Neural cell (in vitro differentiated cells): ENCODE measurements at regions not wholly inside any gene's neighbourhood (a gene's known extent, or its start where the extent isn't known, plus 50 kb on each side); places are given as distances from the start of the nearest gene placed in this dataset.

Experiments
- H2AFZ ChIP-seq: fragments of 200-600, 300-800 bp; sonication (generic), shearing (Covaris generic); 2 replicates; pipeline ENCODE4 v1.6.0; 2014; ENCODE audit warnings: low read depth, mild to moderate bottlenecking, antibody characterized with exemption, low read length, moderate library complexity
- H3F3A ChIP-seq: fragments of 200-600 bp; shearing (Covaris generic); 2 replicates; pipeline ENCODE4 v1.6.1; 2016; ENCODE audit warnings: mild to moderate bottlenecking, moderate library complexity, mixed read lengths, antibody characterized with exemption, low read length; ENCODE audit not compliant: insufficient read depth, poor library complexity, severe bottlenecking
- H3K27ac ChIP-seq: fragments of 200-600, 300-800 bp; sonication (generic), shearing (Covaris generic); 2 replicates; pipeline ENCODE4 v1.5.1; 2014; ENCODE audit warnings: mild to moderate bottlenecking, low read length, moderate library complexity
- H3K27me3 ChIP-seq: fragments of 300-800, 200-600 bp; sonication (generic), shearing (Covaris generic); 2 replicates; pipeline ENCODE4 v1.6.0; 2014; ENCODE audit warnings: mild to moderate bottlenecking, low read depth, low read length, moderate library complexity; ENCODE audit not compliant: insufficient read depth
- H3K36me3 ChIP-seq: fragments of 300-800, 200-600 bp; sonication (generic), shearing (Covaris generic); 2 replicates; pipeline ENCODE4 v1.5.1; 2014; ENCODE audit warnings: mild to moderate bottlenecking, antibody characterized with exemption, low read length, moderate library complexity; ENCODE audit not compliant: insufficient read depth
- H3K4me2 ChIP-seq: fragments of 300-800, 200-600 bp; sonication (generic), shearing (Covaris generic); 2 replicates; pipeline ENCODE4 v1.6.0; 2014; ENCODE audit warnings: mild to moderate bottlenecking, low read length
- H3K4me3 ChIP-seq: fragments of 300-800, 200-600 bp; sonication (generic), shearing (Covaris generic); 2 replicates; pipeline ENCODE4 v1.5.1; 2014; ENCODE audit warnings: mild to moderate bottlenecking, low read length, moderate library complexity
- H3K79me2 ChIP-seq: fragments of 200-600 bp; shearing (Covaris generic); replicated peaks from 2 replicates; pipeline ENCODE4 v1.6.0; 2014; ENCODE audit warnings: mild to moderate bottlenecking, low read length, moderate library complexity; ENCODE audit not compliant: insufficient read depth
- H3K9ac ChIP-seq: fragments of 300-800, 200-600 bp; sonication (generic), shearing (Covaris generic); 2 replicates; pipeline ENCODE4 v1.6.1; 2016; ENCODE audit warnings: mild to moderate bottlenecking, low read length, mixed read lengths
- H3K9me2 ChIP-seq: fragments of 200-600 bp; shearing (Covaris generic); 2 replicates; pipeline ENCODE4 v1.6.1; 2016; ENCODE audit warnings: mild to moderate bottlenecking, low read length, mixed read lengths; ENCODE audit not compliant: insufficient read depth
- H3K9me3 ChIP-seq: fragments of 200-600, 300-800 bp; sonication (generic), shearing (Covaris generic); 2 replicates; pipeline ENCODE4 v1.6.1; 2016; ENCODE audit warnings: mild to moderate bottlenecking, mixed run types, low read length, moderate library complexity, mixed read lengths
- H4K20me1 ChIP-seq: fragments of 200-600 bp; shearing (Covaris generic); 2 replicates; pipeline ENCODE4 v1.6.1; 2016; ENCODE audit warnings: mild to moderate bottlenecking, mixed run types; ENCODE audit not compliant: insufficient read depth
- CTCF ChIP-seq: fragments of 450-650 bp; IDR thresholded peaks from 2 replicates; pipeline ENCODE4 v1.5.1; 2014; ENCODE audit warnings: antibody characterized with exemption, mild to moderate bottlenecking, moderate library complexity; ENCODE audit not compliant: poor library complexity, severe bottlenecking
- EP300 ChIP-seq: fragments of 450-650 bp; conservative IDR thresholded peaks from 2 replicates; pipeline ENCODE4 v1.6.1; 2014; ENCODE audit warnings: antibody characterized with exemption, mild to moderate bottlenecking, moderate library complexity; ENCODE audit not compliant: poor library complexity, severe bottlenecking
- EZH2 ChIP-seq: fragments of 200-600, 300-800 bp; shearing (Covaris generic), sonication (generic); IDR thresholded peaks from 2 replicates; pipeline ENCODE4 v1.6.1; 2014; ENCODE audit warnings: antibody characterized with exemption, low read length, borderline replicate concordance, mild to moderate bottlenecking; ENCODE audit not compliant: insufficient read depth, poor library complexity, severe bottlenecking
- MXI1 ChIP-seq: fragments of 450-650 bp; conservative IDR thresholded peaks from 2 replicates; pipeline ENCODE4 v1.6.1; 2014; ENCODE audit warnings: antibody characterized with exemption, mild to moderate bottlenecking; ENCODE audit not compliant: poor library complexity, severe bottlenecking
- POLR2AphosphoS5 ChIP-seq: IDR thresholded peaks from 2 replicates; pipeline ENCODE4 v1.6.1; 2012
- RAD21 ChIP-seq: fragments of 450-650 bp; conservative IDR thresholded peaks from 2 replicates; pipeline ENCODE4 v1.6.1; 2014; ENCODE audit warnings: antibody characterized with exemption, mild to moderate bottlenecking, moderate library complexity
- REST ChIP-seq: IDR thresholded peaks from 2 replicates; pipeline ENCODE4 v1.6.1; 2012; ENCODE audit warnings: borderline replicate concordance
- SMC3 ChIP-seq: fragments of 450-650 bp; conservative IDR thresholded peaks from 2 replicates; pipeline ENCODE4 v1.6.1; 2014; ENCODE audit warnings: antibody characterized with exemption, mild to moderate bottlenecking, moderate library complexity; ENCODE audit not compliant: poor library complexity
- TAF1 ChIP-seq: IDR thresholded peaks from 2 replicates; pipeline ENCODE4 v1.6.1; 2012; ENCODE audit warnings: low read depth

- no peaks in the 10 kb centered on the region for H3K9me3 ChIP-seq
- H3K4me2 ChIP-seq: no peak overlapping the region
- H4K20me1 ChIP-seq: no peaks in the 10 kb centered on the region
- no peaks in the 10 kb centered on the region for H3K79me2 ChIP-seq
- no peak overlapping the region for H3K9ac ChIP-seq
- no peak overlapping the region for H3K4me3 ChIP-seq
- no peak for TF ChIP-seq EZH2
- H3F3A ChIP-seq: no peaks in the 10 kb centered on the region
- H3K27ac ChIP-seq: no peak overlapping the region
- H3K9me2 ChIP-seq: no peaks in the 10 kb centered on the region
- H2AFZ ChIP-seq: no peak overlapping the region
- no peaks in the 10 kb centered on the region for H3K27me3 ChIP-seq
- no peaks in the 10 kb centered on the region for H3K36me3 ChIP-seq
Measured at GRCh38 chr6:167396068-167396658, 71.3 kb downstream of the TTLL2 start.

GRCh38 chr6:167396659-167397490 is 72.0 kb downstream of the TTLL2 start:
- Histone ChIP-seq H4K20me1 (no peaks in the 10 kb centered on the region), H3K27ac (no peak overlapping the region), H3F3A (no peaks in the 10 kb centered on the region), H3K27me3 (no peaks in the 10 kb centered on the region), H3K9me3 (no peaks in the 10 kb centered on the region), H3K9me2 (no peaks in the 10 kb centered on the region), H3K4me3 (no peak overlapping the region), H2AFZ (no peak overlapping the region), H3K36me3 (no peaks in the 10 kb centered on the region), H3K79me2 (no peaks in the 10 kb centered on the region), H3K9ac (no peak overlapping the region), H3K4me2 (no peak overlapping the region)
- TF ChIP-seq EP300 (no peak), POLR2AphosphoS5 (no peak), CTCF (no peak), MXI1 (no peak), TAF1 (no peak), REST (no peak), SMC3 (no peak), EZH2 (no peak), RAD21 (no peak)
